ENCODE measurements at regions not wholly inside any gene's neighbourhood (a gene's known extent, or its start where the extent isn't known, plus 50 kb on each side); places are given as distances from the start of the nearest gene placed in this dataset.

GRCh38 chr17:13073018-13073417 lies 55.2 kb upstream of the ELAC2 start:
- Histone ChIP-seq H3K27me3 (no peaks in the 10 kb centered on the region), H3K27ac (no peak overlapping the region), H3K4me3 (no peak overlapping the region), H3K4me1 (replicated peaks in 1 of 2) (no peaks in the 10 kb centered on the region), H3K9me3 (replicated peaks in 1 of 3) (no peaks in the 10 kb centered on the region), H3K36me3 (replicated peaks in 1 of 2) (no peaks in the 10 kb centered on the region)
- DNase-seq = no peak
- intact Hi-C loops (cut with DNase I) = no loop called here
- TF ChIP-seq, protein P1, sequence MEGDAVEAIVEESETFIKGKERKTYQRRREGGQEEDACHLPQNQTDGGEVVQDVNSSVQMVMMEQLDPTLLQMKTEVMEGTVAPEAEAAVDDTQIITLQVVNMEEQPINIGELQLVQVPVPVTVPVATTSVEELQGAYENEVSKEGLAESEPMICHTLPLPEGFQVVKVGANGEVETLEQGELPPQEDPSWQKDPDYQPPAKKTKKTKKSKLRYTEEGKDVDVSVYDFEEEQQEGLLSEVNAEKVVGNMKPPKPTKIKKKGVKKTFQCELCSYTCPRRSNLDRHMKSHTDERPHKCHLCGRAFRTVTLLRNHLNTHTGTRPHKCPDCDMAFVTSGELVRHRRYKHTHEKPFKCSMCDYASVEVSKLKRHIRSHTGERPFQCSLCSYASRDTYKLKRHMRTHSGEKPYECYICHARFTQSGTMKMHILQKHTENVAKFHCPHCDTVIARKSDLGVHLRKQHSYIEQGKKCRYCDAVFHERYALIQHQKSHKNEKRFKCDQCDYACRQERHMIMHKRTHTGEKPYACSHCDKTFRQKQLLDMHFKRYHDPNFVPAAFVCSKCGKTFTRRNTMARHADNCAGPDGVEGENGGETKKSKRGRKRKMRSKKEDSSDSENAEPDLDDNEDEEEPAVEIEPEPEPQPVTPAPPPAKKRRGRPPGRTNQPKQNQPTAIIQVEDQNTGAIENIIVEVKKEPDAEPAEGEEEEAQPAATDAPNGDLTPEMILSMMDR (IDR thresholded peaks at IDR 0.05) = no peak
- no peak for TF ChIP-seq POLR2A (IDR thresholded peaks at IDR 0.05)
- 45 to 51% (median 47%) methylated on average over 4 of the region's 4 CpGs for WGBS, 4 donors

DNA sequence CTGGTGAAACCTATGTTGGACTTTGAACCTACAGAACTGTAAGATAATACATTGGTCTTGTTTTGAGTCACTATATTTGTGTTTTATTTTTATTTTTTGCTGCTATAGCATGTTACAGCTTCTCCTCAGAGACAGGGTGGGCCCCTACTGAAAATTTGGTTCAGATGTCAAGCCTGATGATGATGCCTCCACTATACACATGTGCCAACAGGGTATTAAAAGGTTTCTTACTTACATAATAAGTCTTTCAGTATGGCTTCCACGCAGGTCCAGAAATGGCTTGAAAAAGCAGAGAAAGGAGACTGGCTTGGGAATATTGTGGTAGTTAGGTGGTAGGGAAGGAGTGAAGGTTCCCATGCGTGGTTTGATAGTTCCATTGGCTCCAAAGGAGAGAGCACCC lies 52.9 kb upstream of the ELAC2 start:
- WGBS, 4 donors = 75 to 87% (median 82%) methylated on average over 2 of the region's 2 CpGs
- no peaks in the 10 kb centered on the region for H3K9me3 ChIP-seq (replicated peaks in 1 of 3)
- no peaks in the 10 kb centered on the region for H3K27me3 ChIP-seq
- DNase-seq = no peak
- H3K36me3 ChIP-seq (replicated peaks in 1 of 2) = no peaks in the 10 kb centered on the region
- no peaks in the 10 kb centered on the region for H3K4me1 ChIP-seq (replicated peaks in 1 of 2)
- H3K4me3 ChIP-seq = no peak overlapping the region
- intact Hi-C loops (cut with DNase I) = no loop called here
- no peak overlapping the region for H3K27ac ChIP-seq
- TF ChIP-seq, protein P1 (IDR thresholded peaks at IDR 0.05) = no peak
- no peak for TF ChIP-seq POLR2A (IDR thresholded peaks at IDR 0.05)

- H3K27ac ChIP-seq = no peak overlapping the region
- DNase-seq = no peak
- intact Hi-C loops (cut with DNase I) = no loop called here
- no peaks in the 10 kb centered on the region for H3K4me1 ChIP-seq (replicated peaks in 1 of 2)
- H3K27me3 ChIP-seq = no peaks in the 10 kb centered on the region
- no peaks in the 10 kb centered on the region for H3K36me3 ChIP-seq (replicated peaks in 1 of 2)
- no peak overlapping the region for H3K4me3 ChIP-seq
- 50 to 76% (median 71%) methylated on average over 4 to 8 of the region's 8 CpGs for WGBS, 4 donors
- H3K9me3 ChIP-seq (replicated peaks in 1 of 3) = no peaks in the 10 kb centered on the region
- TF ChIP-seq POLR2A (IDR thresholded peaks at IDR 0.05) = no peak
- TF ChIP-seq, protein P1 (IDR thresholded peaks at IDR 0.05) = no peak
Observed at GRCh38 chr17:13067629-13068303, 49.9 kb upstream of the ELAC2 start.
